Adrenal gland (tissue), 5 donors: ENCODE measurements at regions not wholly inside any gene's neighbourhood (a gene's known extent, or its start where the extent isn't known, plus 50 kb on each side); places are given as distances from the start of the nearest gene placed in this dataset.

ENCODE experiments used
- POLR2A ChIP-seq, 2 donors: fragments of 450-650 bp; IDR thresholded peaks; one replicate each; pipeline ENCODE4 v1.6.1; 2017; ENCODE audit warnings: antibody characterized with exemption in 2 of 2, mild to moderate bottlenecking in 2 of 2, moderate library complexity in 1 of 2
- TF ChIP-seq, protein P1 (sequence below), 6 experiments: fragments of 450-650 bp in 4 of 6; fragments of 200-600 bp in 2 of 6; sonication (generic) in 1 of 6; IDR thresholded peaks; 1 replicate in 5 of 6; 2 replicates in 1 of 6; pipeline versions ENCODE4 v1.5.1 to v1.8.0; 2016 to 2021; ENCODE audit warnings: antibody characterized with exemption in 6 of 6, mild to moderate bottlenecking in 2 of 6, moderate library complexity in 1 of 6
- donor health status: DM: no; HTN: no; CAD: no.

DNA sequence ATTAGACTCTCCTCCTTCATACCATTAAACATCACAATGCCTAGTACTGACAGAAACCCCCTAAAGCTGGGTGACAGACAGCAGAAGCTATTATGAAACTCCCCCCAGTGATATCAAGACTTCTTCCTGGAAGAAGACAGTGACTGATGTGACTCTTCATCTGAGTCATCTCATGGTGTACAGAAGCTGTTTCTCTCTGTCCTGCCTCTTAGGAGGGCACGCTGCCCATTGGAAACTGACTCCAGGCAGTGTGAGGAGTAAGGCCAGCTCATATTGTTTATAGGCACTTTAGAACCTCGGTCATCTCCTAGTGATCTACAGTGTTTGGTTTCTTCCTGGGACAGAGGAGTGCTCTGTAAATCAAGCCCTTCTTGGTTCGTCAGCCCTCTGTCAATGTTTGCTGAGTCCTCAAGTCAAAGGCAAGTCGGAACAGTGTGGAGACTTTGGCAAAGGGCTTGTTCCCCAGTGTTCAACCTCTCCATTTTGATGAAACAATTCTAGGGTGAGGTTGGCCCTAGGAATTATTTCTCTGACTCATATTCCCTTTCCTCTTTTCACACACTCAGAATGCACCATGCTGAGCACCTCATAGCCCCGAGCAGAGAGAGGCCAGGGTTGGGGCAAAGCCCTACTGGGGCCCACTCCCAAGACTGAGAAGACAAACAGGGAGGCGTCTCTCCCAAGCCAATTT, 172.5 kb upstream of the TMEM45B start:
- TF ChIP-seq, protein P1, sequence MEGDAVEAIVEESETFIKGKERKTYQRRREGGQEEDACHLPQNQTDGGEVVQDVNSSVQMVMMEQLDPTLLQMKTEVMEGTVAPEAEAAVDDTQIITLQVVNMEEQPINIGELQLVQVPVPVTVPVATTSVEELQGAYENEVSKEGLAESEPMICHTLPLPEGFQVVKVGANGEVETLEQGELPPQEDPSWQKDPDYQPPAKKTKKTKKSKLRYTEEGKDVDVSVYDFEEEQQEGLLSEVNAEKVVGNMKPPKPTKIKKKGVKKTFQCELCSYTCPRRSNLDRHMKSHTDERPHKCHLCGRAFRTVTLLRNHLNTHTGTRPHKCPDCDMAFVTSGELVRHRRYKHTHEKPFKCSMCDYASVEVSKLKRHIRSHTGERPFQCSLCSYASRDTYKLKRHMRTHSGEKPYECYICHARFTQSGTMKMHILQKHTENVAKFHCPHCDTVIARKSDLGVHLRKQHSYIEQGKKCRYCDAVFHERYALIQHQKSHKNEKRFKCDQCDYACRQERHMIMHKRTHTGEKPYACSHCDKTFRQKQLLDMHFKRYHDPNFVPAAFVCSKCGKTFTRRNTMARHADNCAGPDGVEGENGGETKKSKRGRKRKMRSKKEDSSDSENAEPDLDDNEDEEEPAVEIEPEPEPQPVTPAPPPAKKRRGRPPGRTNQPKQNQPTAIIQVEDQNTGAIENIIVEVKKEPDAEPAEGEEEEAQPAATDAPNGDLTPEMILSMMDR (IDR thresholded peaks at IDR 0.05), result no peak
- TF ChIP-seq POLR2A (IDR thresholded peaks at IDR 0.05), result no peak
